ENCODE measurements at regions not wholly inside any gene's neighbourhood (a gene's known extent, or its start where the extent isn't known, plus 50 kb on each side); places are given as distances from the start of the nearest gene placed in this dataset.

GRCh38 chr11:25943777-25944661 is 387.9 kb upstream of the ANO3 start:
- DNase-seq (ENCODE audit: insufficient read length, low spot score) (no peak), FAIRE-seq (no peak)

DNA sequence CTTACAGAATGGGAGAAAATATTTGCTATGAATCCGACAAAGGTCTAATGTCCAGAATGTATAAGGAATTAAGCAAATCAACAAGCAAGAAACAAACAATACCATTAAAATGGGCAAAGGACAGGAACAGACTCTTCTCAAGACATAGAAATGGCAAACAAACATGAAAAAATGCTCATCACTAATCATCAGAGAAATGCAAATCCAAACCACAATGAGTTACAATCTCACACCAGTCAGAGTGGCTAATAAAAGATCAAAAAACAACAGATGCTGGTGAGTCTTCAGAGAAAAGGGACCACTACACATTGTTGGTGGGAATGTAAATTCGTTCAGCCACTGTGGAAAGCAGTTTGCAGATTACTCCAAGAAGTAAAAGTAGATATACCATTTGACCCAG is 382.0 kb upstream of the ANO3 start:
- no peak for FAIRE-seq
- DNase-seq (ENCODE audit: insufficient read length, low spot score) = no peak

DNA sequence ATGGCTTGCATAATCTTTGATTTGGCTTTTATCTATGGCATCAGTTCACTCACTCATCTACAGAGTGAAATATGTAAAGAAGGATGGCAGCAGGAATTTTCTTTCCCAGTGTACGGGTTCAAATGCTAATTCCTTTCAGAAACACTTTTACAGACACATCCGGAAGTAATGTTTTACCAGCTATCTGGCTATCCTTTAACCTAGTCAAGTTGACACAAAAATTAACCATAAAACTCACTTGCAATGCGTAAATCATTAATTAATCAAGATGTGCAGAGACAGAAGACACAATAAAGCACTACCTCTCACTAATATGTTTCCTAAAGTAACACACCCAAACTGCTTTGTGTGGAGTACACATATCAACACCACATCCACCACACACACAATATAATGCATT is 378.9 kb upstream of the ANO3 start:
- DNase-seq (ENCODE audit: insufficient read length, low spot score) (no peak), FAIRE-seq (no peak)

DNA sequence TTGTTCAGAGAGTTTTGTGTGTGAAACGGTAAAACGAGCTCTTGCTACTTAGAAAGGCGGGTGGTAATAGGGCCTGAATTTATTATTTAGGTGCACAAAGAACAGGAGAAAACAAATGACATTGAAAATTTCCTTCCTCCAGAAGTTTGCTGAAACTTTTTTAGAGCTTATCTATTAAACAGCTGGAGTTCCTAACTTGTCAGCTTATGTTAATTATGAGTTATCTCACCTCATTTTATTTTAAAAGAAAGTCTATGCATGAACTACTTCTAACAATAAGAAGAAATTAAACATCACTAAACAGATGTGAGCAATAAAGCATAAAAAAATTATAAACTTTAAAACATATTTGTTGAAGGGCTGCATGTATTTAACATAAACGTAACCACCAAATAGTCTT is 373.9 kb upstream of the ANO3 start:
- no peak for FAIRE-seq

DNA sequence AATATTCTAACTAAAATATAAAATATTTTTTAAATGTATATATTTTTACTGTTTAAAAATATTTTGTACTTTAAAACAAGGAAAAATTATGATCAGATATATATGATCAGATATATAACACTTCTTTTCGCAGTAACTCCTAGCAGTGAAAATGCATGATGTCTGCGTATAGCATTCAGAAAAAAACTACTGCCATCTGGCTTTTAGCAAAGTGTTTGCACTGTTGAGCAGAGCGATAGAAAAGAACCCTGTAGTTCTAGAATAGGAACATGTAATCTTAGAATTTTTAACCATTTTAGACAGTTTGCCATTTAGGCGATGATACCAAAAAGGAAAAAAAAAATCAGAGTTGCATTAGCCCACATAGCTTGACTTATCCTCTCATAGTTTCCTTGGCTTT is 370.4 kb upstream of the ANO3 start:
- no peak for FAIRE-seq
- no peak for DNase-seq (ENCODE audit: insufficient read length, low spot score)

More for the DNA sequence above, 373.9 kb upstream of the ANO3 start:
- DNase-seq (ENCODE audit: insufficient read length, low spot score) = no peak

GRCh38 chr11:25970726-25971508 is 361.0 kb upstream of the ANO3 start:
- no peak for FAIRE-seq
- DNase-seq (ENCODE audit: insufficient read length, low spot score) = no peak

GRCh38 chr11:25980091-25980490 is 351.8 kb upstream of the ANO3 start:
- FAIRE-seq (no peak), DNase-seq (ENCODE audit: insufficient read length, low spot score) (no peak)

DNA sequence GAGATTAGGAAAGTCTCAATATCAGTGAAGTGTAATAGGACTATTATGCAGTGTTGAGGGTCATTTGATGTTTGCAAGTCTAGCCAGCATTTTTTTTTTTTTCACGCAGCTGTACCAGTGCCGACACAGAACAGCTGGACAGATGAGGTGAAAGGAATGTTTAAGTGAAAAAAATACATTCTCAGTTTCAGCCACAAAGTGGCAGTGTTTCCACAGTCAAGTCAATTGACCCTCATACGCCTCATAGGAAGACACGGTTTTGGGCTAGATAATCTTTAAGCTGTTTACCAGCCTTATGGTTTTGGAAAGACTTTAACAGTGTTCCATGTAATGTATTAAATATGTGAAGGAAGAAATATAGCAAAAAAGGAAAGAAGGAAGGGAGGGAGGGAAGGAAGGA is 349.9 kb upstream of the ANO3 start:
- FAIRE-seq (peak; percentile 65), DNase-seq (ENCODE audit: insufficient read length, low spot score) (peak; percentile 13)

GRCh38 chr11:25983280-25983679 is 348.6 kb upstream of the ANO3 start:
- no peak for DNase-seq (ENCODE audit: insufficient read length, low spot score)
- FAIRE-seq = no peak

GRCh38 chr11:25988178-25988577 is 343.8 kb upstream of the ANO3 start:
- no peak for FAIRE-seq
- no peak for DNase-seq (ENCODE audit: insufficient read length, low spot score)

DNA sequence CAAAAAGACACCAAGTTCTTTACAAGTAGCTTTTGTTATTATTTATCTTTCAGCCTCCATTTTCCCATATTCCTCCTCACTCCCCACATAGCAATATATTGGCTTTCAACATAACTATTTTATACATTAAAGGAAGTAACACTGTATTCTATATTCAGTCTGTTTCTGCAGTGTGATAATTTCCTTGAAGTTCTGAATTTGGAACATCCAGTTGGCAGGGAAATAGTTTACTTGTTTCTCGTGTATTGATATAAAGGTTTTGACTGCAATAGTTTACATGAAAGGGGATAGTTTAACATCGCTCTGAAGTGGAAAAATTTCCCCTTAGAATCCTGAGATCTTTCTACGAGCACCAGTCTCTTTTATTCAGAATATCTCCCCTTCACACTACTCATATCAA is 341.5 kb upstream of the ANO3 start:
- FAIRE-seq (no peak), DNase-seq (ENCODE audit: insufficient read length, low spot score) (no peak)

DNA sequence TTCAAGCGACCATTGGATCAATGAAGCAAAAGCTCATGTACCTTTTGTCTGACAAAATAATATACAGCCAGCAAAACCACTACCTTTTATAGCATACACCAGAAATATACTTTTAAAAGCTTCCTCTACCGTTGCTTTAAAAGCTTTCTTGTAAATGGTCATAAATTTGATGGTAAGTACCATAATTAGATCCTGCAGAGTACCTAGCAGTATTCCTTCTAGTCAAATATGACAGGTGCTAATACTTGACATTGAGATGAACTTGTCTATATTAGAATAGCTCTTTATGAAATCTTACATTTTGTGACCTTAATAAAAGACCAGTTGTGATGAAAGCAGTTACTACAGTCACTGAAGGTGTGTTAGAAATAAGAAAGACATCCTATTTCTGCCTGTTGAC is 340.5 kb upstream of the ANO3 start:
- DNase-seq (ENCODE audit: insufficient read length, low spot score) (no peak), FAIRE-seq (no peak)

DNA sequence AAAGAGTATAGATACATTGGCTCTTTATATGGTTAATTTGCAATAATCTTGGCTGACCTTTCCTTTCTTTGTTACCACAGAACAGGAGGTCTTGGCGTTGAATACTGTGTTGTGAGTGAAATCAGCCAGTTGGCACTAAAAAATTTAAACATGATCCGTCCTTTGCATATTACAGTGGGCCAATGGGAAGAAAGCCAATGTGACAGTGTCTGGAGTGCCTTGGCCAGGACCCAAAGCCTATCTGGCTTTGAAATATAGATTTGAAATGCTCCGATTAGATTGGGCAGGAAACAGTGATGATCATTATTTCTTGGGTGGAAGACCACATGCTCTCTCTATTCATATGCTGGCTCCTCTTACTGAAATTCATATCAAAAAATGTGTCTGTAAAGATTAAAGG is 339.6 kb upstream of the ANO3 start:
- FAIRE-seq (no peak), DNase-seq (ENCODE audit: insufficient read length, low spot score) (no peak)

- FAIRE-seq = no peak
- no peak for DNase-seq (ENCODE audit: insufficient read length, low spot score)
Observed at GRCh38 chr11:25993016-25993415, 338.9 kb upstream of the ANO3 start.

DNA sequence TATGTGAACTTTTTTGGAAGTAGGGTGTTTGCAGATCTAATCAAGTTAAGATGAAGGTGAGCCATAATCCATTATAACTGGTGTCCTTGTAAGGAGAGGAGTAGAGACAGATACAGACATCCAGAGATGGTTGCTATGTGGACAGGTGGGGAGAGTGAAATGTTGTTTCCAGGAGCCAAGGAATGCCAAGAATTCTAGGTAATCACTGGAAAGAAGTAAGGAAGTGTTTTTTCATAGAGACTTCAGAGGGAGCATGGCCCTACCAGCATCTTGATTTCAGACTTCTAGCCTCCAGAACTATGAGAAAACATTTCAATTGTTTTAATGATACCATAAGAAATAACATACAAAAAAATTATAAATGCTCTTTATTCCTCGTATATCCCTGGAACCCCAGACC is 320.5 kb upstream of the ANO3 start:
- FAIRE-seq (no peak), DNase-seq (ENCODE audit: insufficient read length, low spot score) (no peak)

- peak; percentile 42 for FAIRE-seq
- DNase-seq (ENCODE audit: insufficient read length, low spot score) = no peak
Observed at GRCh38 chr11:26014456-26015115, 317.3 kb upstream of the ANO3 start.

- FAIRE-seq (no peak), DNase-seq (ENCODE audit: insufficient read length, low spot score) (no peak)
Observed at GRCh38 chr11:26017322-26017860, 314.5 kb upstream of the ANO3 start.

DNA sequence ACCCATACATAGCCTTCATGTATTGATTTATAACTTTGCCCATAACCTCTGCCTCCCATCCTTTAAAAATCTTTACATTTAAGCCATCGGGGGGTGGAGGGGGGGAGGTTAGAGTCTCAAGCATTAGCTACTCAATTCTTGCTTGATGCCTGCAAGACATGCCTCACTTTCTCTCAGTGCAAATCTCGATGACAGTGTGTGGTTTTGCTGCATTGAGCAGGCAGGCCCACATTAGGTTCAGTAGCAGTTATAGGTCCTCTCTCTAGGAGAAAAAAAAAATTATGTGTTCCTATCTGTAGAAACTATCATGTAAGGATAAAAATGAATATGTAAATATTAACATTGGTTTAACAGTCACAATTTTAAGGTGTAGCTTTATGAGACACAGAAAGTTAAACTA is 314.0 kb upstream of the ANO3 start:
- FAIRE-seq (no peak), DNase-seq (ENCODE audit: insufficient read length, low spot score) (no peak)

GRCh38 chr11:26018336-26018735 is 313.6 kb upstream of the ANO3 start:
- no peak for FAIRE-seq
- no peak for DNase-seq (ENCODE audit: insufficient read length, low spot score)

DNA sequence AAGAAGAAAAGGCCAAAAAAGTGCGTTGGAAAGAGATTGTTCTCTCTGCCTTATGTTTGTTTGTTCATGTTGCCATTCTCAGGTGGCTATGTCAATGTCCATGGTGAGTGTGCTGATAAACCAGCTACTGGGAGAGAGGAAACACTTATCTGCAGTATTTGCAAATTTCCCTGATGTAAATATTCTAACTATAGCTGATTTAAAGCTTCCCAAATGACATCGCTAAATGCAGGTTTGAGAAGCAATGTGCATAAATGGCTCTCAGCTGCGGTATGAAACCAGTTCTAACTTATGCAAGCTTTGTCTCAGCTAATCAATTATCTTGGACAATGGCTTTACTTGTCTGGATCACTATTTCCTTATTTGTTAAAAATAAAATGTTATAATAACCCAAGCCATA is 312.5 kb upstream of the ANO3 start:
- DNase-seq (ENCODE audit: insufficient read length, low spot score) = no peak
- no peak for FAIRE-seq

- FAIRE-seq = no peak
- DNase-seq (ENCODE audit: insufficient read length, low spot score) = no peak
Observed at GRCh38 chr11:26021017-26021416, 310.9 kb upstream of the ANO3 start.
